ENCODE measurements at regions not wholly inside any gene's neighbourhood (a gene's known extent, or its start where the extent isn't known, plus 50 kb on each side); places are given as distances from the start of the nearest gene placed in this dataset.

DNA sequence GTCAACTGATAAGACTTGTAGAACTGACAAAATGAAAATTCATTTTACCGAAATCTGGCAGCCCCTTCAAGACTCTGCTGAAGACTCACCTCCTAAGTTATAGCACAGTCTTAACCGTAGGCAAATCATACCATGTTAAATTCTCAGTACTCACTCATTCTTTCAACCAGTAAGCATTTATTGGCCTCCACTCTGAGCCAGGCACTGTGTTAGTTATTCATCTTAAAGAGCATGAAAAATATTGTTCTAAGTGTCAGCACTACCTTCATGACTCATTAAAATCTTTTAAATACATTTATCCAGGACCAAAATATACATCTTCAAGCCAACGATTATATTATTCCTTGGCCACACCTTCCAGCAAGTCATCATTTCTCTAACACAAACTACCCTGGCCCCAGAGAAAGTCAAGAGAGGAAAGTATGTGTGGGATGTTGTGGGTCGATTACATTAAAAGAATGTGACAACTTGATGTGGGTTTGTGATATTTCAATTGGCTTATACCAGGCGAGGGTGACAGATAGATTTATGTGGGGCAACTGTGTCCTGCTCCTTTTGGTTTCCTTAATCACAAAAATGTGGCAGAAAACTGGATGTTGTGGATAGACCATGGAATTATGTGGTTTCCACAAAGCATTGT is 55.0 kb downstream of the TMEM30B start:
- DNase-seq = no peak

DNA sequence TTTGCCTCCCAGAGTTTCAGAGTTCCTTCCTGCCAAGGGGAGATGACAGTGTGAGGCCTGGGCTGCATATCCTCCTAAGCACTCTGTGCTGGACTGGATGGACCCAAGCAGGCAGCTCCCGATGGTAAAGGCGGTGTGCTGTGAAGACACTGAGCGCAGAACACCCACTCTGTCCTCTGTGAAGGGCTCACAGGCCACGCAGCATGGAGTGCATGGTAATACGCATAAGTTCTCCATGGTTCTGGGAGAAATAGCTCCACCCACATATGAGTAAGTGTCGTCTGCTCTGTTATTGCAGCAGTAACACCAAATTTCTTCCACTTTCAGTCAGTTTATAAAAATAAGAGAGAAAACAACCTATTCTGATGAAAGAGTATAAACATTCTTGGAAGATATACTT is 55.8 kb downstream of the TMEM30B start:
- no peak for DNase-seq

- no peak for DNase-seq
Observed at GRCh38 chr14:61223552-61223951, 57.6 kb downstream of the TMEM30B start.

DNA sequence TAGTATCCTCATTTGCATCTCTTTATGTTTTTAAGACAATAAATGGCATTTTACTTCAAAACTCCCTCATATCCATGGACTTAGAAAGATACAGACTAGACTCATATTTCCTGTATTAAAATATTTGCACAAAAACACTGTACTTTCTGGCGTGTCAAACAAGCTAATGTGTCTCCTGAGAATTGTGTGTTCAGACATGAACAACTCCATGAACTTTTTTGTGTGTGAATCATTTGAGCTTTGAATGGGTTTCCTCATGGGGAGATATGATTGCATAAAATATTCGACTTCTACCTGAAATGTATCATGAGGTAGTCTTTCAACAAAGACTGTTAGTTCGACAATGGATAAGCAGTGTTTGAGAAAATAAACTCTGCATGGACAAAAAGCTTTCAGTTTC is 58.8 kb downstream of the TMEM30B start:
- DNase-seq = no peak

GRCh38 chr14:61221906-61222305 is 59.2 kb downstream of the TMEM30B start:
- peak; percentile 78 for DNase-seq

DNA sequence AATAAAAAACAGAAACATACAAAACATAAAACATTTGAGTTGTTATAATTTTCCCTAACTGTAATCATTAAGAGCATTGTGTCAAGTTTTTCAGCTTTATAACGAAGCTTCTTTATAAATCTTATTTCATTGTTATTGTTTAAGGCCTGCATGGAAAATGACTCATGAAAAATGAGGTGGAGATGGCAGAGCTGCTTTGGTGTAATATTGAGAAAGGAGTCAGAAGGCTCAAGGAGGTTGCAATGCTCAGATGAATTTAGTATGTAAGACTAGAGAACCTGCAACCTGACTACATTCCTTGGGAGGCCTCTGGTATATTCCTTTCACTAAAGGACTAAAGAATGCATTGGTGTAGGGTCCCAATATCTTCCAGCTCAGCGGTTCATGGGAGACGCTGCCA is 61.5 kb downstream of the TMEM30B start:
- DNase-seq = no peak

GRCh38 chr14:61219256-61219655 is 61.9 kb downstream of the TMEM30B start:
- DNase-seq = no peak

DNA sequence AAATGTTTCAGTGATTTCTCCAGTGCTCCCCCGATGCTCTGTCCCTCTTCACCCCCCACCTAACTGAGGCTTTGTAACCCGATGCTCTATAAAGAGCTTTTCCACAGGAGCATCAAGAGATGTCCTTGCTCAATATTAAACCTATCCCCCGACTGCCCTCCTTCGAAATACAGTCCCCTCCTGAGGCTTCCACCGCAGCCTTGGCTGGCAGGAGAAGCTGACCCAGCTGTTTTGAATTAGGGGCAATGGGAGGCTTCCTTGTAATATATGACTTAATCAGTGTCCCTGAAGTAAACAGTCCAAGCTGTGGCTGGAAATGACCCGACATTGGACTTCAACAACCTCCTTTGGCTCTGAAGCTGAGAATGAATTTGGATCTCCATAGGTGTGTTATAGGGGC is 62.4 kb downstream of the TMEM30B start:
- no peak for DNase-seq

GRCh38 chr14:61218157-61218556 is 63.0 kb downstream of the TMEM30B start:
- DNase-seq = no peak

DNA sequence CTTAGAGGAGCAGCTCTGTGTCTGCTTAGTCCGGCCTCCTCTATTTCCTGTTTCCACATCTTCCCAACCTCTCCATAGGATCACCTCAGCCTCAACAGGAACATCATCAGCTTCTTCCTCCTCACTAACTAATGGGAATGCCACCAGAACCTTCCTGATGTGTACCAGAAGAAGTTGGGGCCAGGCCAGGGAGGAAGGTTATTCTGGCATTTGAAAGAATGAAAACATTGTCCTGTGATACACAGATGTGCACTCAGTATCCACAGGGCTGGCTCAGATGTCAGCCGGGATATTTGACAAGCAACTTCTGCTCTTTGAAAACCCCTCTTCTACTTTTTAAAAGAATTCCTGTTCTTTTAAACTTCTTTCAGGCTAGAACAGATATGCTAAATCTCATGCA is 63.6 kb downstream of the TMEM30B start:
- no peak for DNase-seq

DNA sequence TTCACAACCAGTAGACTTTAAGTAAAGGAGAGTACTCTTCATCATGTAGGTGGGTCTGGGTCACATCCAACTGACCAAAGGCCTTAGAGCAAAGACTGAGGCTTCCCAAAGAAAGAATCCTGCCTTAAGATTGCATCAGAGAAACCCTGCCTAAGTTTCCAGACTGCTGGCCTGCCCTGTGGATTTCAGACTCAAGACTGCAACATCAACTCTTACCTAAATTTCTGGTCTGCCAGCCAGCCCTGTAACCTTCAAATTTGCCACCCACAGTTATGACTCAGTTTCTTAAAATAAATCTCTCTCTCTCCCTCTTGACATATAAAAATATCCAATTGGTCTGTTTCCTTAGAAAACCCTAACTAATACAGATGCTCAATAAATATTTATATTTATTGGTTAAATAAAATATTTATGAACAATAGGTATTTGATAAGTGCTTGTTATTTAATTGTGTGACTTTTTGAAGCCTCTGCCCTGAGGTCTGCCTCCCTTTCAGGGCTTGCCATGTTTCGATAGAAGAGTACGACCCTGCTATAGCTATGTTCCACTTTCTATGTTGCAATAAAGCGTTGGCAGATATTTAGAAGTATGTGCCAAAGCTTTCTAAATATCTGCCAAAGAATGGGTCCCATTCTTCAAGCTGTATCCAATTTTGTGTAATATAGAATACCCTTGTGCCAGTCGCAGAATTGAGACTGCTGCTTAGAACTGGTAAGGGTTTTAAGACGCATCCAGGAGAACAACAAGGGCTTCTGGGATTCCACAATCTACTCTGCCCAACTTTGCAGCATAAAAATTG is 65.7 kb downstream of the TMEM30B start:
- DNase-seq = no peak

- DNase-seq = no peak
Observed at GRCh38 chr14:61213920-61214319, 67.2 kb downstream of the TMEM30B start.

DNA sequence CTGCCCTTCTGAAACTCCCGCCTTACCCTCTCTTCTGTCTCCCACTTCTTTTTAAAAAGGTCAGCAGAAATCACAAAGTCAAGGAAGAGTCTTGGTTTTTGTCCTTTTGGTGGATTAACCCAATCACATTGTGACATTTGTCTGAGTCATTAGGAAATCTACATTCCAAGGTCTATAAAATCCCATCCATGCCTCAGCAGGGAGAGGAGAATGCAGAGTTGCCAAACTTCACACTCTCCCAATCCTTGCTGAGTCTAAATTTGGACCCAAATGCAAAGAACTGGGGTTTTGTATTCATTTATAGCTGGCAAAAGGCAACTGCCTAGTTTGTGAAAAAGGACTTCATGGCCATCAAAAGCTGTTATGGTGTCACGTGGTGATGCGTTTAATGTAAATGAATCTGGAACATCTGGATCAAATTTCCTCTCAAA is 67.9 kb downstream of the TMEM30B start:
- DNase-seq = no peak

GRCh38 chr14:61212546-61212945 is 68.6 kb downstream of the TMEM30B start:
- DNase-seq = no peak

DNA sequence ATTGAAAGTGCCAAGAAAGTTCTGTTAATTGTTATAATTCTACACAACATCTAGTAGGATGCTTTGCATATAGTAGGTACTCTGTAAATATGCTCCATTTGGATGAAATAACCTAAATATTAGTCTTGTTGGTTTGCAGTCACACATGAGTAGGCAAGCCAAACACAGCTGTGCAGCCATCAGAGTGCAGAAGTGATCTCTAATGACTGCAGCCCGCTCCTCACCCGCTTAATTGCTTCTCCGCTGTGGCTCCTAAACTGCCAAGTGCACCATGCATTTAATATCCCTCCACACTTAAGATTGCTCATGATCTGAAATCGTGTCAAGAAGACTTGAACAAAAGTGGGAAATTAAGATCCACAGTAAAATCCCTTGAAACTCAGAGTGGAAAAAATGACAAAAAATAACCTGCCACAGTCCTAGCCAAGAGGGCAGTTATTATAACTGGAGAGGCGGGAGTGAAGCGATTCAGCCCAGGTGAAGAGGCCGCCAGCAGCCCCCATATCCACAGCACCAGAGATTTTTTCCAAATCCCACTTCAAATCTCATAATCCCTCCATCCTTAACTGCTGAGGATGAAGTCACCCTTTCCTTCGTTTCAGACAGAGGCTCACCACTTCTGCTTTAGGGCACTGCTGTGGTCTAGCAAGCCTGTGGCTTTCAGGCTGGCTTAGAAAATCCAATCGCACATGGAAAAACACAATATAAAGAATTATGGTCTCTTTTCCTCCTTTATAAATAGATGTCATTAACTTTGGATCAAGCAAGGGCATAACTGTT is 69.5 kb downstream of the TMEM30B start:
- DNase-seq = peak; percentile 85

DNA sequence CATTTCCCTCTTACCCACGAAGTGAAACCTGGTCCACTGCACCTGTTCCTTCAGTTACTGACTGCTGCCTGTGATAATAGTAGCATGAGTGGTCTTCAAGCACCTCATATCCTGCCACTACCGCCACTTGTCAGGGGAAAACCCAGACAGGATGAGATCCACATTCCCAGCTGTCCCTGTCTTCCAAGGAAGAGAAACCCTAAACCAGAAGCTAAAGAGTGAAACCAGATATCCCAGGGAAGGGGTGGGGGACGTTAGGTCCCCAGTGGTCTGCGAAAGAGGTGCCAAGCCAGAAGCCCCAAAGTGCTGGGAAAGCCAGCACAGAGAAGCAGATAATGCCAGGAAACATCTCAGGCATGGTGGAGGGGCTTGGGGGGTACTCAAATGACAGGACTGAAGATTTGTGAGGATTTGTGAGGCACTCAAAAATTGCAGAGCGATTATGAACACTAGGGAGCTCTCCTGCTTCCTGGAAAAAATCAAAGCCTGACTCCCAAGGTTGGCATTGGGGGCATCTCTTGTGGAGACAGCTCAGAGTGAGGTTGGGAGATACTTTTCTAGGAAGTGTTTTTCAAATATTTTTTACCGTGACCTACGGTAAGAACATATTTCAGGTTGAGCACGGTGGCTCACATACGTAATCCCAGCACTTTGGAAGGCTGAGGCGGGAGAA is 77.9 kb downstream of the TMEM30B start:
- DNase-seq = no peak

DNA sequence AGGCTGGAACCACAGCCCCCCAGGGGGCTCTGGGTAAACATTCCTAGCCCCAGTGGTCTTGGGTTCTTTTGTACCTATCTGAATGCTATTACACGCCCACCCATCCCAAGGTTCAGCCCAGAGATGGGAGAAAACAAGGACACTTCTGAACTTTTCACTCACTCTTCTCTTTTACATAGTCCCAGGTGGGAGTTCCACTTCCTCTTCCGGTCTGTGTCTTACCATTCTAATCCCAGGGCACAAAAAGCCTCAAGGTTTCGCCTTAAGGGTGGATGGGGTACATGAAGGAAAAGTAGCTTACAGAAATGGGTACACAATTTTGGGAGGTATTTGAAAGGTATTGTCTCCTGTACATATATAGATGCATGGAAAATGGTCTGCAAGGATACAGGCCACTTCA is 79.0 kb downstream of the TMEM30B start:
- DNase-seq = no peak

GRCh38 chr14:61201171-61201570 is 80.0 kb downstream of the TMEM30B start:
- no peak for DNase-seq

GRCh38 chr14:61197416-61197815 is 83.7 kb downstream of the TMEM30B start:
- no peak for DNase-seq

- DNase-seq = peak; percentile 19
Observed at GRCh38 chr14:61196792-61197191, 84.3 kb downstream of the TMEM30B start.

- no peak for DNase-seq
Observed at GRCh38 chr14:61196034-61196433, 85.1 kb downstream of the TMEM30B start.

- no peak for DNase-seq
Observed at GRCh38 chr14:61193476-61193875, 87.7 kb downstream of the TMEM30B start.

DNA sequence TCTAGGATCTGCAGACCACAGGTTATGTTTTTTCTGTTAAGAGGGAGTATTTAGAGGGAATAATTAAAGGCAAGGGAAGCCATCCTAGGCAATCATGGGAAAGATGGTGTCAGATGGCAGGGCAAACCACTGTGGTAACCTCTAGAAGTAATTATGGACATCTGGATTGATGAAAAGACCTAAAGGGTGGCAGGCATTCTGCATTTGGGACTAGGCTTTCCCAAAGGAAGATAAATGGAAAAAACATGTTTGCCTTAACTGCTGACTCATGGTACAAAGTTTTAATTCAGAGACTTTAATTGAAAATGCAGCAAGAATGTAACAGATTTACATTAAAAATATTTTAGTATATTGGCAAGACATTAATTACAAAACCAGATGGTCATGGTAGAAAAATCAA is 88.1 kb downstream of the TMEM30B start:
- no peak for DNase-seq

Measured in NCI-H748 treated with DMSO at 0.1 percent for 48 hours (cell line).